ENCODE measurements at regions not wholly inside any gene's neighbourhood (a gene's known extent, or its start where the extent isn't known, plus 50 kb on each side); places are given as distances from the start of the nearest gene placed in this dataset.

DNA sequence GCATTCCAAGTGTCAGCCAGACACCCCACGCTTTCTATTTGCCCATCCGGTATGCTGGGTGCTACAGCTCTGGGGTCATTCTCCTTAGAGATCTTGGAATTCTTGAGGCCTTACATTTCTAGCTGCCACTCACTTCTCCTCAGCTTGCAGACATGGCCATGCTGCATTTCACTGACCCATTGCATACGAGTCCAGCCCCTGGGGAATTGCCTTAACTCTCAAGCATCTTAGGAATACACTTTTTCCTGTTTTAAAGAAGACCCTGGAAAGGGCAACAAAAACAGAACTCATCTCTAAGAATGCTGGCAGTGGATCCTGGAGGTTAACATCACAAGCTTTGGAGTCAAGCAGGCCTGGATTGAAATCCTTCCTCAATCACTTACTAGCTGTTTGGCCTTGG is 122.0 kb upstream of the LNX1 start:
- TF ChIP-seq, protein P1, sequence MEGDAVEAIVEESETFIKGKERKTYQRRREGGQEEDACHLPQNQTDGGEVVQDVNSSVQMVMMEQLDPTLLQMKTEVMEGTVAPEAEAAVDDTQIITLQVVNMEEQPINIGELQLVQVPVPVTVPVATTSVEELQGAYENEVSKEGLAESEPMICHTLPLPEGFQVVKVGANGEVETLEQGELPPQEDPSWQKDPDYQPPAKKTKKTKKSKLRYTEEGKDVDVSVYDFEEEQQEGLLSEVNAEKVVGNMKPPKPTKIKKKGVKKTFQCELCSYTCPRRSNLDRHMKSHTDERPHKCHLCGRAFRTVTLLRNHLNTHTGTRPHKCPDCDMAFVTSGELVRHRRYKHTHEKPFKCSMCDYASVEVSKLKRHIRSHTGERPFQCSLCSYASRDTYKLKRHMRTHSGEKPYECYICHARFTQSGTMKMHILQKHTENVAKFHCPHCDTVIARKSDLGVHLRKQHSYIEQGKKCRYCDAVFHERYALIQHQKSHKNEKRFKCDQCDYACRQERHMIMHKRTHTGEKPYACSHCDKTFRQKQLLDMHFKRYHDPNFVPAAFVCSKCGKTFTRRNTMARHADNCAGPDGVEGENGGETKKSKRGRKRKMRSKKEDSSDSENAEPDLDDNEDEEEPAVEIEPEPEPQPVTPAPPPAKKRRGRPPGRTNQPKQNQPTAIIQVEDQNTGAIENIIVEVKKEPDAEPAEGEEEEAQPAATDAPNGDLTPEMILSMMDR (IDR thresholded peaks at IDR 0.05), result no peak
- TF ChIP-seq POLR2AphosphoS5 (IDR thresholded peaks at IDR 0.05) (no peak), POLR2A (IDR thresholded peaks at IDR 0.05) (no peak)
